Activated CD8-positive, alpha-beta T cell treated with anti-CD3 and anti-CD28 coated beads for 36 hours (primary cell): ENCODE measurements at regions not wholly inside any gene's neighbourhood (a gene's known extent, or its start where the extent isn't known, plus 50 kb on each side); places are given as distances from the start of the nearest gene placed in this dataset.

Experiments used
- ATAC-seq: fragments of 200-7000 bp; cut with Tn5 transposase; one replicate; pipeline ENCODE4 v1.10.0; 2021; ENCODE audit warnings: mild to moderate bottlenecking, moderate library complexity
- CTCF ChIA-PET: fragments of 350-600 bp; sonication (Branson Sonifier 250); formaldehyde crosslinking; loops from one replicate; lab custom pipeline; 2021; ENCODE audit warnings: antibody characterized with exemption; lab: Charles Lee
- POLR2A ChIA-PET: fragments of 350-600 bp; sonication (Branson Sonifier 250); formaldehyde crosslinking; loops from one replicate; lab custom pipeline; 2021; ENCODE audit warnings: antibody characterized with exemption; lab: Charles Lee
- DNase-seq: peaks from one replicate; pipeline ENCODE4 v3.0.0-alpha.2; 2020
- H3K27ac Mint-ChIP-seq: one replicate; pipeline ENCODE4 v1.8.0; 2021; ENCODE audit warnings: mild to moderate bottlenecking, mixed read lengths
- H3K27me3 Mint-ChIP-seq: one replicate; pipeline ENCODE4 v1.8.0; 2021; ENCODE audit warnings: mixed read lengths
- H3K36me3 Mint-ChIP-seq: one replicate; pipeline ENCODE4 v1.8.0; 2021; ENCODE audit warnings: low read depth, mixed read lengths
- H3K4me1 Mint-ChIP-seq: one replicate; pipeline ENCODE4 v1.8.0; 2021; ENCODE audit warnings: low read depth, mixed read lengths
- H3K4me3 Mint-ChIP-seq: one replicate; pipeline ENCODE4 v1.8.0; 2021; ENCODE audit warnings: mild to moderate bottlenecking, moderate library complexity, mixed read lengths
- H3K9me3 Mint-ChIP-seq: one replicate; pipeline ENCODE4 v1.8.0; 2021; ENCODE audit warnings: mixed read lengths
- CTCF ChIP-seq: fragments of 200-600 bp; IDR thresholded peaks from one replicate; pipeline ENCODE4 v1.8.0; 2022; ENCODE audit warnings: antibody characterized with exemption, mild to moderate bottlenecking
- intact Hi-C: fragments of 100-400 bp; cut with micrococcal nuclease; formaldehyde crosslinking; loops from one replicate; pipeline ENCODE4 v1.10.0; 2022

GRCh38 chr3:193085655-193086054 lies 155.4 kb upstream of the PLAAT1 start:
- no peak for TF ChIP-seq CTCF
- Mint-ChIP-seq H3K4me3 (no peak overlapping the region), H3K4me1 (no peaks in the 10 kb centered on the region), H3K9me3 (no peaks in the 10 kb centered on the region), H3K27ac (no peak overlapping the region), H3K36me3 (no peaks in the 10 kb centered on the region), H3K27me3 (peaks cover 3% of the 10 kb centered on the region)
- DNase-seq: no peak
- intact Hi-C loops: no loop called here
- ATAC-seq: no peak
- ChIA-PET POLR2A (no interaction called here), CTCF (no interaction called here)

- H3K27ac Mint-ChIP-seq: no peak overlapping the region
- H3K4me3 Mint-ChIP-seq: no peak overlapping the region
- ATAC-seq: no peak
- DNase-seq: no peak
- TF ChIP-seq CTCF: no peak
- ChIA-PET CTCF (no interaction called here), POLR2A (no interaction called here)
- H3K36me3 Mint-ChIP-seq: no peaks in the 10 kb centered on the region
- H3K4me1 Mint-ChIP-seq: no peaks in the 10 kb centered on the region
- H3K9me3 Mint-ChIP-seq: no peaks in the 10 kb centered on the region
- intact Hi-C loops: no loop called here
- H3K27me3 Mint-ChIP-seq: peaks cover 7% of the 10 kb centered on the region
Observed at GRCh38 chr3:193086681-193087080, 154.3 kb upstream of the PLAAT1 start.

GRCh38 chr3:193087336-193087735 lies 153.7 kb upstream of the PLAAT1 start:
- no peak overlapping the region for H3K4me3 Mint-ChIP-seq
- no peak overlapping the region for H3K27ac Mint-ChIP-seq
- H3K4me1 Mint-ChIP-seq: no peaks in the 10 kb centered on the region
- DNase-seq (no peak), ATAC-seq (no peak)
- no peaks in the 10 kb centered on the region for H3K36me3 Mint-ChIP-seq
- H3K9me3 Mint-ChIP-seq: no peaks in the 10 kb centered on the region
- intact Hi-C loops: no loop called here
- H3K27me3 Mint-ChIP-seq: peaks cover 7% of the 10 kb centered on the region
- CTCF ChIA-PET: no interaction called here
- POLR2A ChIA-PET: no interaction called here
- TF ChIP-seq CTCF: no peak

- Mint-ChIP-seq H3K27ac (no peak overlapping the region), H3K36me3 (no peaks in the 10 kb centered on the region), H3K4me1 (no peaks in the 10 kb centered on the region), H3K9me3 (no peaks in the 10 kb centered on the region), H3K27me3 (peaks cover 4% of the 10 kb centered on the region), H3K4me3 (no peak overlapping the region)
- DNase-seq (no peak), ATAC-seq (no peak)
- TF ChIP-seq CTCF: no peak
- intact Hi-C loops: no loop called here
- ChIA-PET CTCF (no interaction called here), POLR2A (no interaction called here)
Observed at GRCh38 chr3:193095366-193095765, 145.7 kb upstream of the PLAAT1 start.

GRCh38 chr3:193096076-193096475 lies 144.9 kb upstream of the PLAAT1 start:
- Mint-ChIP-seq H3K27ac (no peak overlapping the region), H3K4me1 (no peaks in the 10 kb centered on the region), H3K27me3 (peaks cover under 1% of the 10 kb centered on the region), H3K9me3 (peaks cover 3% of the 10 kb centered on the region), H3K36me3 (no peaks in the 10 kb centered on the region), H3K4me3 (no peak overlapping the region)
- DNase-seq (no peak), ATAC-seq (no peak)
- intact Hi-C loops: no loop called here
- ChIA-PET POLR2A (no interaction called here), CTCF (no interaction called here)
- no peak for TF ChIP-seq CTCF
